Smooth muscle cell (in vitro differentiated cells): ENCODE measurements at regions not wholly inside any gene's neighbourhood (a gene's known extent, or its start where the extent isn't known, plus 50 kb on each side); places are given as distances from the start of the nearest gene placed in this dataset.

Source experiments
- DNase-seq: peaks from one replicate; lab custom pipeline; 2025; ENCODE audit not compliant: unreplicated experiment; lab: John Stamatoyannopoulos, UW
- H2AFZ ChIP-seq: fragments of 200-600 bp; sonication (generic); 2 replicates; pipeline ENCODE4 v1.6.0; 2016; ENCODE audit warnings: antibody characterized with exemption, low read depth, mild to moderate bottlenecking
- H3F3A ChIP-seq: fragments of 200-600 bp; sonication (generic); 2 replicates; pipeline ENCODE4 v1.6.0; 2017; ENCODE audit warnings: antibody characterized with exemption, low read depth
- H3K27ac ChIP-seq: fragments of 200-600 bp; sonication (generic); 2 replicates; pipeline ENCODE4 v1.5.1; 2016; ENCODE audit warnings: low read depth, mild to moderate bottlenecking
- H3K27me3 ChIP-seq: fragments of 200-600 bp; sonication (generic); 2 replicates; pipeline ENCODE4 v1.6.1; 2016; ENCODE audit warnings: low read depth, mild to moderate bottlenecking
- H3K36me3 ChIP-seq: fragments of 200-600 bp; sonication (generic); 2 replicates; pipeline ENCODE4 v1.5.1; 2016; ENCODE audit warnings: low read depth
- H3K4me1 ChIP-seq: fragments of 200-600 bp; sonication (generic); 2 replicates; pipeline ENCODE4 v1.5.1; 2016; ENCODE audit warnings: low read depth
- H3K4me2 ChIP-seq: fragments of 200-600 bp; sonication (generic); 2 replicates; pipeline ENCODE4 v1.6.0; 2016; ENCODE audit warnings: mild to moderate bottlenecking
- H3K4me3 ChIP-seq: fragments of 200-600 bp; sonication (generic); 2 replicates; pipeline ENCODE4 v1.5.1; 2016; ENCODE audit warnings: mild to moderate bottlenecking
- H3K79me2 ChIP-seq: fragments of 200-600 bp; sonication (generic); 2 replicates; pipeline ENCODE4 v1.6.0; 2016; ENCODE audit warnings: low read depth, mild to moderate bottlenecking
- H3K9ac ChIP-seq: fragments of 200-600 bp; sonication (generic); 2 replicates; pipeline ENCODE4 v1.6.0; 2016; ENCODE audit warnings: low read depth
- H3K9me3 ChIP-seq: fragments of 200-600 bp; sonication (generic); replicated peaks from 2 replicates; pipeline ENCODE4 v1.5.1; 2016; ENCODE audit warnings: low read depth
- H4K20me1 ChIP-seq: fragments of 200-600 bp; sonication (generic); 2 replicates; pipeline ENCODE4 v1.6.0; 2016; ENCODE audit warnings: low read depth
- CTCF ChIP-seq: fragments of 200-600 bp; sonication (generic); IDR thresholded peaks from 2 replicates; pipeline ENCODE4 v1.5.1; 2017; ENCODE audit warnings: borderline replicate concordance, mild to moderate bottlenecking, antibody characterized with exemption; ENCODE audit not compliant: insufficient read depth, poor library complexity, severe bottlenecking
- WGBS: methylation state at CpG from one replicate; pipeline ENCODE4 v1.1.7; 2016; ENCODE audit warnings: low lambda C conversion rate; 5-methylcytosine and 5-hydroxymethylcytosine counted together

- Histone ChIP-seq H3K9me3 (no peaks in the 10 kb centered on the region), H3K4me2 (no peak overlapping the region), H3K27ac (no peak overlapping the region), H2AFZ (no peak overlapping the region), H3K79me2 (no peaks in the 10 kb centered on the region), H3K27me3 (peaks cover 30% of the 10 kb centered on the region), H4K20me1 (no peaks in the 10 kb centered on the region), H3K4me1 (peaks cover 5% of the 10 kb centered on the region), H3K9ac (no peak overlapping the region), H3F3A (peaks cover 3% of the 10 kb centered on the region), H3K4me3 (no peak overlapping the region), H3K36me3 (no peaks in the 10 kb centered on the region)
- no peak for DNase-seq
- WGBS, result 71% methylated on average over 3 of the region's 3 CpGs
- no peak for TF ChIP-seq CTCF
Observed at GRCh38 chr13:27008733-27009132, 162.9 kb downstream of the USP12 start.

GRCh38 chr13:27007166-27007565 is 164.4 kb downstream of the USP12 start:
- Histone ChIP-seq H3K4me2 (peak overlapping the region; percentile 77), H4K20me1 (no peaks in the 10 kb centered on the region), H3F3A (peaks cover under 1% of the 10 kb centered on the region), H3K4me3 (peak overlapping the region; percentile 36), H3K27me3 (peaks cover 35% of the 10 kb centered on the region), H3K9me3 (no peaks in the 10 kb centered on the region), H3K79me2 (no peaks in the 10 kb centered on the region), H3K9ac (no peak overlapping the region), H2AFZ (no peak overlapping the region), H3K36me3 (no peaks in the 10 kb centered on the region), H3K27ac (no peak overlapping the region), H3K4me1 (peaks cover 5% of the 10 kb centered on the region)
- TF ChIP-seq CTCF, result no peak
- no peak for DNase-seq
- 52% methylated on average over 12 of the region's 12 CpGs for WGBS

- Histone ChIP-seq H3K27ac (no peak overlapping the region), H3K4me3 (peak overlapping the region; percentile 36), H3K27me3 (peaks cover 35% of the 10 kb centered on the region), H3K4me2 (peak overlapping the region; percentile 77), H3F3A (no peaks in the 10 kb centered on the region), H3K9ac (no peak overlapping the region), H2AFZ (no peak overlapping the region), H3K4me1 (peaks cover 5% of the 10 kb centered on the region), H3K9me3 (no peaks in the 10 kb centered on the region), H4K20me1 (no peaks in the 10 kb centered on the region), H3K79me2 (no peaks in the 10 kb centered on the region), H3K36me3 (no peaks in the 10 kb centered on the region)
- DNase-seq, result no peak
- TF ChIP-seq CTCF, result no peak
- 7% methylated on average over 29 of the region's 29 CpGs for WGBS
Observed at GRCh38 chr13:27006519-27007161, 165.0 kb downstream of the USP12 start.

- peak overlapping the region; percentile 77 for H3K4me2 ChIP-seq
Observed at GRCh38 chr13:27005976-27006518, 165.6 kb downstream of the USP12 start.

More at GRCh38 chr13:27005976-27006518, 165.6 kb downstream of the USP12 start:
- Histone ChIP-seq H3K4me1 (peaks cover 5% of the 10 kb centered on the region), H3F3A (no peaks in the 10 kb centered on the region), H3K9ac (no peak overlapping the region), H3K27ac (no peak overlapping the region), H3K36me3 (no peaks in the 10 kb centered on the region), H2AFZ (no peak overlapping the region), H3K79me2 (no peaks in the 10 kb centered on the region), H3K4me3 (no peak overlapping the region), H3K9me3 (no peaks in the 10 kb centered on the region), H3K27me3 (peaks cover 38% of the 10 kb centered on the region), H4K20me1 (no peaks in the 10 kb centered on the region)
- DNase-seq, result no peak
- WGBS, result 82% methylated on average over 8 of the region's 8 CpGs
- no peak for TF ChIP-seq CTCF
